ENCODE measurements at regions not wholly inside any gene's neighbourhood (a gene's known extent, or its start where the extent isn't known, plus 50 kb on each side); places are given as distances from the start of the nearest gene placed in this dataset.

DNA sequence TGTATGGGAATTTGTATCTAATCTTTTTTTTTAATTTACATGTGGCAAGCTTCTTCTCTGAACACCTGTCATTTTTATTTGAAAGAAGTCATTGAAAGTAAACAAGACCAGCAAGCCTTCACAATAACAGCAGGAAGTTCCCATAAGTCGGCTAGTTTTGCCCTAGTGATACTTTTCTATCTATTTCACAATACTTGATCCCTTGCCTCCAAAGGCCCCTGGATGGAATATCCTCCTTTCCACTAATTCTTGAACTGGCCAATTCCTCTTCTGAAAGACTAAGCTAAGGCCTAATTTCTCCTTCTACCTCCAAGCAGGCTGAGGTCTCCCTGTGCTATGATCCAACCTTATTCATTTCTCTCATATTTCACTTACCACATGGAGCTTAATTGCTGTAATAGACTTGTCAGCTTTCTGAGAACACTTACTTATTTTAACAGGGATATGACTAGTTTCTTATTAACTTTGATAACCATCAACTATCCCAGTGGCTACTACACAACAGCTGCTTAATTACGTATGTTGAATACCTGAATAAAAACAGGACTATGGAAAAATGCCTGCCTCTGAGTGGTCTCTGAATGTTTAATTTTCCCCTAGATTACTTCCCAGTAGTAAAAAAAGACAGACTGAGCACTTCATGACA lies 194.2 kb downstream of the MAD2L1 start:
- TF ChIP-seq, protein P1, sequence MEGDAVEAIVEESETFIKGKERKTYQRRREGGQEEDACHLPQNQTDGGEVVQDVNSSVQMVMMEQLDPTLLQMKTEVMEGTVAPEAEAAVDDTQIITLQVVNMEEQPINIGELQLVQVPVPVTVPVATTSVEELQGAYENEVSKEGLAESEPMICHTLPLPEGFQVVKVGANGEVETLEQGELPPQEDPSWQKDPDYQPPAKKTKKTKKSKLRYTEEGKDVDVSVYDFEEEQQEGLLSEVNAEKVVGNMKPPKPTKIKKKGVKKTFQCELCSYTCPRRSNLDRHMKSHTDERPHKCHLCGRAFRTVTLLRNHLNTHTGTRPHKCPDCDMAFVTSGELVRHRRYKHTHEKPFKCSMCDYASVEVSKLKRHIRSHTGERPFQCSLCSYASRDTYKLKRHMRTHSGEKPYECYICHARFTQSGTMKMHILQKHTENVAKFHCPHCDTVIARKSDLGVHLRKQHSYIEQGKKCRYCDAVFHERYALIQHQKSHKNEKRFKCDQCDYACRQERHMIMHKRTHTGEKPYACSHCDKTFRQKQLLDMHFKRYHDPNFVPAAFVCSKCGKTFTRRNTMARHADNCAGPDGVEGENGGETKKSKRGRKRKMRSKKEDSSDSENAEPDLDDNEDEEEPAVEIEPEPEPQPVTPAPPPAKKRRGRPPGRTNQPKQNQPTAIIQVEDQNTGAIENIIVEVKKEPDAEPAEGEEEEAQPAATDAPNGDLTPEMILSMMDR (IDR thresholded peaks at IDR 0.05): no peak
- no peak for TF ChIP-seq POLR2A (IDR thresholded peaks at IDR 0.05)
